ENCODE measurements at regions not wholly inside any gene's neighbourhood (a gene's known extent, or its start where the extent isn't known, plus 50 kb on each side); places are given as distances from the start of the nearest gene placed in this dataset.
"Not testable (repeated sequence)": the region's sequence is repeated elsewhere in the genome, so short reads cannot be mapped to it uniquely, and the experiment has no call there.

GRCh38 chr1:120257778-120258105 is 81.4 kb upstream of the SEC22B start:
- not testable (repeated sequence) for H2AFZ ChIP-seq (ENCODE audit: low read depth, low read length); H3K4me3 ChIP-seq (ENCODE audit: low read length); H3K27ac ChIP-seq (ENCODE audit: low read length); H3K79me2 ChIP-seq (replicated peaks; ENCODE audit: insufficient read depth, low read length); H3K4me2 ChIP-seq (ENCODE audit: low read length); H3K27me3 ChIP-seq (ENCODE audit: insufficient read depth, low read depth, low read length); H4K20me1 ChIP-seq (ENCODE audit: insufficient read depth); H3K36me3 ChIP-seq (ENCODE audit: insufficient read depth, low read length); H3K9me3 ChIP-seq (ENCODE audit: low read length); H3K9ac ChIP-seq (ENCODE audit: low read length); H3K9me2 ChIP-seq (ENCODE audit: insufficient read depth, low read length); H3F3A ChIP-seq (ENCODE audit: insufficient read depth, low read length, poor library complexity, severe bottlenecking)

GRCh38 chr1:120257064-120257777 is 80.9 kb upstream of the SEC22B start:
- H3K4me2 ChIP-seq (ENCODE audit: low read length); H2AFZ ChIP-seq (ENCODE audit: low read depth, low read length); H3F3A ChIP-seq (ENCODE audit: insufficient read depth, low read length, poor library complexity, severe bottlenecking); H3K9ac ChIP-seq (ENCODE audit: low read length); H3K27ac ChIP-seq (ENCODE audit: low read length); H3K9me3 ChIP-seq (ENCODE audit: low read length); H3K27me3 ChIP-seq (ENCODE audit: insufficient read depth, low read depth, low read length); H3K4me3 ChIP-seq (ENCODE audit: low read length); H3K79me2 ChIP-seq (replicated peaks; ENCODE audit: insufficient read depth, low read length); H3K36me3 ChIP-seq (ENCODE audit: insufficient read depth, low read length); H3K9me2 ChIP-seq (ENCODE audit: insufficient read depth, low read length); H4K20me1 ChIP-seq (ENCODE audit: insufficient read depth): not testable (repeated sequence)

GRCh38 chr1:120250756-120251155 is 74.4 kb upstream of the SEC22B start:
- H3K79me2 ChIP-seq (replicated peaks; ENCODE audit: insufficient read depth, low read length); H4K20me1 ChIP-seq (ENCODE audit: insufficient read depth); H3K4me2 ChIP-seq (ENCODE audit: low read length); H3K9me3 ChIP-seq (ENCODE audit: low read length); H3K36me3 ChIP-seq (ENCODE audit: insufficient read depth, low read length); H3F3A ChIP-seq (ENCODE audit: insufficient read depth, low read length, poor library complexity, severe bottlenecking); H3K4me3 ChIP-seq (ENCODE audit: low read length); H2AFZ ChIP-seq (ENCODE audit: low read depth, low read length); H3K9ac ChIP-seq (ENCODE audit: low read length); H3K9me2 ChIP-seq (ENCODE audit: insufficient read depth, low read length); H3K27ac ChIP-seq (ENCODE audit: low read length); H3K27me3 ChIP-seq (ENCODE audit: insufficient read depth, low read depth, low read length): not testable (repeated sequence)

- not testable (repeated sequence) for H3F3A ChIP-seq (ENCODE audit: insufficient read depth, low read length, poor library complexity, severe bottlenecking); H3K9me3 ChIP-seq (ENCODE audit: low read length); H3K9me2 ChIP-seq (ENCODE audit: insufficient read depth, low read length); H3K4me3 ChIP-seq (ENCODE audit: low read length); H3K27me3 ChIP-seq (ENCODE audit: insufficient read depth, low read depth, low read length); H3K79me2 ChIP-seq (replicated peaks; ENCODE audit: insufficient read depth, low read length); H4K20me1 ChIP-seq (ENCODE audit: insufficient read depth); H2AFZ ChIP-seq (ENCODE audit: low read depth, low read length); H3K36me3 ChIP-seq (ENCODE audit: insufficient read depth, low read length); H3K4me2 ChIP-seq (ENCODE audit: low read length); H3K27ac ChIP-seq (ENCODE audit: low read length); H3K9ac ChIP-seq (ENCODE audit: low read length)
Measured at GRCh38 chr1:120248726-120249427, 72.6 kb upstream of the SEC22B start.

GRCh38 chr1:120248203-120248602 is 71.9 kb upstream of the SEC22B start:
- H3K9me2 ChIP-seq (ENCODE audit: insufficient read depth, low read length); H3K9me3 ChIP-seq (ENCODE audit: low read length); H3K4me3 ChIP-seq (ENCODE audit: low read length); H2AFZ ChIP-seq (ENCODE audit: low read depth, low read length); H3K27ac ChIP-seq (ENCODE audit: low read length); H3K36me3 ChIP-seq (ENCODE audit: insufficient read depth, low read length); H3F3A ChIP-seq (ENCODE audit: insufficient read depth, low read length, poor library complexity, severe bottlenecking); H3K27me3 ChIP-seq (ENCODE audit: insufficient read depth, low read depth, low read length); H3K79me2 ChIP-seq (replicated peaks; ENCODE audit: insufficient read depth, low read length); H4K20me1 ChIP-seq (ENCODE audit: insufficient read depth); H3K4me2 ChIP-seq (ENCODE audit: low read length); H3K9ac ChIP-seq (ENCODE audit: low read length): not testable (repeated sequence)

GRCh38 chr1:120243867-120244266 is 67.5 kb upstream of the SEC22B start:
- H3K27ac ChIP-seq (ENCODE audit: low read length); H3K9me3 ChIP-seq (ENCODE audit: low read length); H3K9ac ChIP-seq (ENCODE audit: low read length); H2AFZ ChIP-seq (ENCODE audit: low read depth, low read length); H3K4me2 ChIP-seq (ENCODE audit: low read length); H3F3A ChIP-seq (ENCODE audit: insufficient read depth, low read length, poor library complexity, severe bottlenecking); H3K4me3 ChIP-seq (ENCODE audit: low read length); H3K9me2 ChIP-seq (ENCODE audit: insufficient read depth, low read length); H4K20me1 ChIP-seq (ENCODE audit: insufficient read depth); H3K79me2 ChIP-seq (replicated peaks; ENCODE audit: insufficient read depth, low read length); H3K27me3 ChIP-seq (ENCODE audit: insufficient read depth, low read depth, low read length); H3K36me3 ChIP-seq (ENCODE audit: insufficient read depth, low read length): not testable (repeated sequence)

- not testable (repeated sequence) for H3K27ac ChIP-seq (ENCODE audit: low read length); H3K36me3 ChIP-seq (ENCODE audit: insufficient read depth, low read length); H4K20me1 ChIP-seq (ENCODE audit: insufficient read depth); H3K9ac ChIP-seq (ENCODE audit: low read length); H2AFZ ChIP-seq (ENCODE audit: low read depth, low read length); H3K4me3 ChIP-seq (ENCODE audit: low read length); H3K4me2 ChIP-seq (ENCODE audit: low read length); H3K79me2 ChIP-seq (replicated peaks; ENCODE audit: insufficient read depth, low read length); H3F3A ChIP-seq (ENCODE audit: insufficient read depth, low read length, poor library complexity, severe bottlenecking); H3K9me2 ChIP-seq (ENCODE audit: insufficient read depth, low read length); H3K27me3 ChIP-seq (ENCODE audit: insufficient read depth, low read depth, low read length); H3K9me3 ChIP-seq (ENCODE audit: low read length)
Measured at GRCh38 chr1:120242582-120242981, 66.3 kb upstream of the SEC22B start.

GRCh38 chr1:120241868-120242267 is 65.5 kb upstream of the SEC22B start:
- H3K27ac ChIP-seq (ENCODE audit: low read length); H3K27me3 ChIP-seq (ENCODE audit: insufficient read depth, low read depth, low read length); H3K9ac ChIP-seq (ENCODE audit: low read length); H4K20me1 ChIP-seq (ENCODE audit: insufficient read depth); H2AFZ ChIP-seq (ENCODE audit: low read depth, low read length); H3K9me2 ChIP-seq (ENCODE audit: insufficient read depth, low read length); H3K9me3 ChIP-seq (ENCODE audit: low read length); H3K4me2 ChIP-seq (ENCODE audit: low read length); H3K4me3 ChIP-seq (ENCODE audit: low read length); H3K79me2 ChIP-seq (replicated peaks; ENCODE audit: insufficient read depth, low read length); H3F3A ChIP-seq (ENCODE audit: insufficient read depth, low read length, poor library complexity, severe bottlenecking); H3K36me3 ChIP-seq (ENCODE audit: insufficient read depth, low read length): not testable (repeated sequence)
